DND-41 (cell line): ENCODE measurements at regions not wholly inside any gene's neighbourhood (a gene's known extent, or its start where the extent isn't known, plus 50 kb on each side); places are given as distances from the start of the nearest gene placed in this dataset.

Experiments
- CTCF ChIP-seq: IDR thresholded peaks from 2 replicates; pipeline ENCODE4 v1.5.1; 2012; ENCODE audit warnings: borderline replicate concordance, low read length, moderate library complexity, mild to moderate bottlenecking; ENCODE audit not compliant: poor library complexity, severe bottlenecking; ENCODE audit errors: extremely low read depth
- EZH2 ChIP-seq: IDR thresholded peaks from 3 replicates; pipeline ENCODE4 v1.6.1; 2012; ENCODE audit warnings: borderline replicate concordance, low read depth, mild to moderate bottlenecking, moderate library complexity, low read length, inconsistent platforms; ENCODE audit not compliant: severe bottlenecking

- TF ChIP-seq CTCF (no peak), EZH2 (no peak)
Measured at GRCh38 chr18:45399643-45400042, 215.6 kb upstream of the SLC14A2 start.
